ENCODE measurements at regions not wholly inside any gene's neighbourhood (a gene's known extent, or its start where the extent isn't known, plus 50 kb on each side); places are given as distances from the start of the nearest gene placed in this dataset.

DNA sequence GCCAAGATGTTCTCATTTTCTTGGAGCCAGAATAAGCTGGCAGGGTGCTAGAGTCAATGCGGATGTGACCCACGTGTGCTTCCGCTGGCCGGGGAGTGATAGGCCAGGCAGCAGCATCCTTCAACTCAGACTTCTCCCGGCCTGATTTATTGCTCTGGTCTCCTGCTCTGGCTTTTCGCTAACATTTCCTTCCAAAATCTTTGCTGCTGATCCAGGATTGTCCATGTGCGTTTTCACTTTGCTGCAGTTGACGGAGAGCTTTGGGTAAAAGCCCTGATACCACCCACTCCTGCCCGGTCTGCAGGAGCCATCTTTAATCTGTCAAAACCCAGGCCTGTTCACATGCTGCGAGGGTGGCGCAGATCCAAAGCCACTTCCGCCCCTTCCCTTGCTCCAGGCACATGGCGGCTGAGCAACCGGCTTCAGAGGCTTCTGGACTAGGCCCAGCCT is 106.8 kb downstream of the CYP26A1 start:
- no peak overlapping the region for H3K9ac ChIP-seq (replicated peaks; ENCODE audit: extremely low read depth, insufficient read depth, low read length)
- H3K9me1 ChIP-seq (replicated peaks; ENCODE audit: control insufficient read depth, extremely low read depth, insufficient read depth, low read length) = no peaks in the 10 kb centered on the region
- no peaks in the 10 kb centered on the region for H3K79me2 ChIP-seq (ENCODE audit: control insufficient read depth, insufficient read depth, low read length)
- no TSS peak for BruUV-seq (replicated peaks)
- no peak overlapping the region for H3K27ac ChIP-seq (ENCODE audit: insufficient read depth, low read depth, low read length)
- no peak for TF ChIP-seq JUN (IDR thresholded peaks at IDR 0.05; ENCODE audit: borderline replicate concordance, insufficient read depth, insufficient read length, low read depth)
- TF ChIP-seq MYC (IDR thresholded peaks at IDR 0.05; ENCODE audit: low read depth, low read length) = no peak
- no peak for TF ChIP-seq EZH2 (IDR thresholded peaks at IDR 0.05; ENCODE audit: borderline replicate concordance, low read depth, low read length, severe bottlenecking)
- TF ChIP-seq FOS (IDR thresholded peaks at IDR 0.05; ENCODE audit: borderline replicate concordance, insufficient read depth, low read length) = no peak
- TF ChIP-seq, protein P1, sequence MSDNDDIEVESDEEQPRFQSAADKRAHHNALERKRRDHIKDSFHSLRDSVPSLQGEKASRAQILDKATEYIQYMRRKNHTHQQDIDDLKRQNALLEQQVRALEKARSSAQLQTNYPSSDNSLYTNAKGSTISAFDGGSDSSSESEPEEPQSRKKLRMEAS (IDR thresholded peaks at IDR 0.05; ENCODE audit: insufficient read depth, insufficient read length) = no peak
- TF ChIP-seq, protein P2, sequence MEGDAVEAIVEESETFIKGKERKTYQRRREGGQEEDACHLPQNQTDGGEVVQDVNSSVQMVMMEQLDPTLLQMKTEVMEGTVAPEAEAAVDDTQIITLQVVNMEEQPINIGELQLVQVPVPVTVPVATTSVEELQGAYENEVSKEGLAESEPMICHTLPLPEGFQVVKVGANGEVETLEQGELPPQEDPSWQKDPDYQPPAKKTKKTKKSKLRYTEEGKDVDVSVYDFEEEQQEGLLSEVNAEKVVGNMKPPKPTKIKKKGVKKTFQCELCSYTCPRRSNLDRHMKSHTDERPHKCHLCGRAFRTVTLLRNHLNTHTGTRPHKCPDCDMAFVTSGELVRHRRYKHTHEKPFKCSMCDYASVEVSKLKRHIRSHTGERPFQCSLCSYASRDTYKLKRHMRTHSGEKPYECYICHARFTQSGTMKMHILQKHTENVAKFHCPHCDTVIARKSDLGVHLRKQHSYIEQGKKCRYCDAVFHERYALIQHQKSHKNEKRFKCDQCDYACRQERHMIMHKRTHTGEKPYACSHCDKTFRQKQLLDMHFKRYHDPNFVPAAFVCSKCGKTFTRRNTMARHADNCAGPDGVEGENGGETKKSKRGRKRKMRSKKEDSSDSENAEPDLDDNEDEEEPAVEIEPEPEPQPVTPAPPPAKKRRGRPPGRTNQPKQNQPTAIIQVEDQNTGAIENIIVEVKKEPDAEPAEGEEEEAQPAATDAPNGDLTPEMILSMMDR (IDR thresholded peaks at IDR 0.05; ENCODE audit: extremely low read depth in 1 of 2, insufficient read depth in 1 of 2, low read depth in 1 of 2, low read length in 2 of 2) = no peak
- no peak for TF ChIP-seq POLR2A (IDR thresholded peaks at IDR 0.05; ENCODE audit: low read depth, low read length)
- no peak overlapping the region for H3K4me3 ChIP-seq (replicated peaks in 1 of 3; ENCODE audit: insufficient read depth in 1 of 3, low read depth in 1 of 3, low read length in 3 of 3)
- H3K9me3 ChIP-seq (replicated peaks; ENCODE audit: control insufficient read depth, insufficient read depth, low read length) = no peaks in the 10 kb centered on the region
- POLR2A ChIA-PET = no interaction called here
- no peak overlapping the region for H3K4me2 ChIP-seq (ENCODE audit: insufficient read depth, low read length)
- peaks cover 2 to 3% of the 10 kb centered on the region in 2 experiments for H3K27me3 ChIP-seq (ENCODE audit: control insufficient read depth in 2 of 2, insufficient read depth in 2 of 2, low read length in 2 of 2)
- H4K20me1 ChIP-seq (replicated peaks; ENCODE audit: control insufficient read depth, extremely low read depth, insufficient read depth, low read length) = no peaks in the 10 kb centered on the region
- dilution Hi-C loops (cut with MboI; ENCODE audit: extremely low pct_ligation_motif_present, low sequenced_read_pairs) (no loop called here), intact Hi-C loops (cut with micrococcal nuclease) (no loop called here)
- no peak overlapping the region for H2AFZ ChIP-seq (ENCODE audit: low read depth, low read length)
- no peak for FAIRE-seq
- CTCF ChIA-PET = no interaction called here
- no peaks in the 10 kb centered on the region for H3K36me3 ChIP-seq (ENCODE audit: control insufficient read depth in 2 of 2, extremely low read depth in 1 of 2, insufficient read depth in 2 of 2, low read length in 2 of 2)
- DNase-seq (ENCODE audit: low read depth, low spot score) = no peak
- no peaks in the 10 kb centered on the region for H3K4me1 ChIP-seq (ENCODE audit: control insufficient read depth, extremely low read depth, insufficient read depth, low read length)
